GM13977 (cell line): ENCODE measurements at regions not wholly inside any gene's neighbourhood (a gene's known extent, or its start where the extent isn't known, plus 50 kb on each side); places are given as distances from the start of the nearest gene placed in this dataset.

ENCODE experiments used
- DNase-seq: peaks from one replicate; pipeline ENCODE4 v3.0.0; 2012; ENCODE audit warnings: low spot score
- CTCF ChIP-seq: IDR thresholded peaks from 2 replicates; pipeline ENCODE4 v1.5.1; 2012; ENCODE audit warnings: mild to moderate bottlenecking, control low read depth; ENCODE audit not compliant: insufficient read depth; ENCODE audit errors: extremely low read depth, missing control alignments
- in situ Hi-C: fragments of 300-500 bp; cut with MboI; formaldehyde crosslinking; loops from one replicate; pipeline ENCODE4 v1.12.0; 2022; ENCODE audit warnings: low sequenced_read_pairs, low pct_unique_long_range_greater_than_20kb, mixed read lengths, inconsistent platforms; ENCODE audit not compliant: unreplicated experiment

- in situ Hi-C loops = no loop called here
- no peak for TF ChIP-seq CTCF
Measured at GRCh38 chr10:120392245-120392644, 64.8 kb upstream of the PLPP4 start.

GRCh38 chr10:120392671-120393079, 64.4 kb upstream of the PLPP4 start:
- TF ChIP-seq CTCF = no peak
- in situ Hi-C loops = no loop called here
- no peak for DNase-seq

More at GRCh38 chr10:120392245-120392644, 64.8 kb upstream of the PLPP4 start:
- no peak for DNase-seq

GRCh38 chr10:120394446-120394845, 62.6 kb upstream of the PLPP4 start:
- no peak for DNase-seq
- in situ Hi-C loops = no loop called here
- no peak for TF ChIP-seq CTCF

GRCh38 chr10:120396228-120396627, 60.8 kb upstream of the PLPP4 start:
- in situ Hi-C loops = no loop called here
- DNase-seq = no peak
- no peak for TF ChIP-seq CTCF

- no peak for TF ChIP-seq CTCF
- no peak for DNase-seq
- in situ Hi-C loops = no loop called here
Measured at GRCh38 chr10:120398180-120398579, 58.8 kb upstream of the PLPP4 start.

GRCh38 chr10:120400601-120401000, 56.4 kb upstream of the PLPP4 start:
- no peak for TF ChIP-seq CTCF
- no peak for DNase-seq
- in situ Hi-C loops = loop anchor here (25.0 kb wide), 1 partner anchor 337 kb away; no protein-coding TSS in a partner anchor
